Lung (tissue), 11 donors: ENCODE measurements at regions not wholly inside any gene's neighbourhood (a gene's known extent, or its start where the extent isn't known, plus 50 kb on each side); places are given as distances from the start of the nearest gene placed in this dataset.

Experiments used
- ATAC-seq: fragments of 200-7000 bp; cut with Tn5 transposase; one replicate; pipeline ENCODE4 v1.9.1; 2020; ENCODE audit warnings: moderate number of reproducible peaks; ENCODE audit not compliant: insufficient read depth, low FRiP score
- DNase-seq, 3 donors: peaks; one replicate each; pipeline ENCODE4 v3.0.0-alpha.2; 2013 to 2017
- H3K27ac ChIP-seq, 2 donors: one replicate each; pipeline ENCODE4 v1.5.1; 2013; ENCODE audit warnings: mild to moderate bottlenecking in 2 of 2, moderate library complexity in 2 of 2, control low read depth in 1 of 2, inconsistent platforms in 1 of 2, low read depth in 1 of 2, low read length in 1 of 2
- H3K27me3 ChIP-seq, 3 donors: one replicate each; pipeline ENCODE4 v1.5.1; 2013; ENCODE audit warnings: low read length in 2 of 3; ENCODE audit not compliant: control insufficient read depth in 3 of 3, insufficient read depth in 3 of 3
- H3K36me3 ChIP-seq, 4 donors: one replicate each; pipeline ENCODE4 v1.5.1; 2013; ENCODE audit warnings: low read length in 4 of 4, mild to moderate bottlenecking in 1 of 4, moderate library complexity in 1 of 4; ENCODE audit not compliant: control insufficient read depth in 4 of 4, insufficient read depth in 4 of 4
- H3K4me1 ChIP-seq, 5 donors: one replicate each; pipeline ENCODE4 v1.5.1; 2013; ENCODE audit warnings: low read length in 5 of 5, mild to moderate bottlenecking in 2 of 5, moderate library complexity in 1 of 5; ENCODE audit not compliant: control insufficient read depth in 5 of 5, insufficient read depth in 5 of 5
- H3K4me3 ChIP-seq: one replicate; pipeline ENCODE4 v1.5.1; 2013; ENCODE audit warnings: mild to moderate bottlenecking, control low read depth, moderate library complexity
- H3K9ac ChIP-seq, 2 donors: one replicate each; pipeline ENCODE4 v1.5.1; 2013; ENCODE audit warnings: low read length in 2 of 2, control low read depth in 1 of 2; ENCODE audit not compliant: insufficient read depth in 1 of 2
- H3K9me3 ChIP-seq, 4 donors: one replicate each; pipeline ENCODE4 v1.5.1; 2013; ENCODE audit warnings: low read length in 3 of 4, mild to moderate bottlenecking in 1 of 4, moderate library complexity in 1 of 4; ENCODE audit not compliant: control insufficient read depth in 4 of 4, insufficient read depth in 3 of 4
- CTCF ChIP-seq: IDR thresholded peaks from 2 replicates; pipeline ENCODE4 v1.5.1; 2012; ENCODE audit warnings: mild to moderate bottlenecking; ENCODE audit errors: control extremely low read depth, extremely low read depth
- WGBS, 2 donors: extraction: QIAGEN DNeasy Blood & Tissue Kit; methylation state at CpG; one replicate each; pipeline ENCODE4 v1.1.7; 2013; 5-methylcytosine and 5-hydroxymethylcytosine counted together
- donor health status: control.
- donor health status: control.
- donor health status: Bipolar disorder and iron deficiency.
- donor health status: healthy.
- donor health status: DM: yes; HTN: yes; CAD: no.

- ATAC-seq (no peak), DNase-seq (no peak)
- 93 to 100% methylated on average over 2 of the region's 2 CpGs for WGBS, 2 donors
These were observed 657.3 kb upstream of the LINC00305 start for GRCh38 chr18:64806232-64806631.

GRCh38 chr18:64803471-64803870 lies 654.6 kb upstream of the LINC00305 start:
- Histone ChIP-seq H3K27ac (no peak overlapping the region), H3K4me3 (no peak overlapping the region), H3K9me3 (no peaks in the 10 kb centered on the region), H3K36me3 (no peaks in the 10 kb centered on the region), H3K9ac (no peak overlapping the region), H3K4me1 (no peaks in the 10 kb centered on the region), H3K27me3 (no peaks in the 10 kb centered on the region)
- no peak for DNase-seq
- no peak for TF ChIP-seq CTCF
- WGBS, 2 donors: 73 to 94% methylated on average over 1 of the region's 1 CpG
- ATAC-seq: no peak

More at GRCh38 chr18:64806232-64806631, 657.3 kb upstream of the LINC00305 start:
- H3K36me3 ChIP-seq: no peaks in the 10 kb centered on the region
- no peak overlapping the region for H3K9ac ChIP-seq
- no peak overlapping the region for H3K27ac ChIP-seq
- no peaks in the 10 kb centered on the region for H3K9me3 ChIP-seq
- no peaks in the 10 kb centered on the region for H3K4me1 ChIP-seq
- H3K27me3 ChIP-seq: no peaks in the 10 kb centered on the region
- no peak for TF ChIP-seq CTCF
- no peak overlapping the region for H3K4me3 ChIP-seq

GRCh38 chr18:64800151-64800550 lies 651.3 kb upstream of the LINC00305 start:
- Histone ChIP-seq H3K36me3 (no peaks in the 10 kb centered on the region), H3K4me3 (no peak overlapping the region)
- ATAC-seq: no peak

More at GRCh38 chr18:64800151-64800550, 651.3 kb upstream of the LINC00305 start:
- Histone ChIP-seq H3K9me3 (no peaks in the 10 kb centered on the region), H3K27ac (no peak overlapping the region), H3K27me3 (no peaks in the 10 kb centered on the region), H3K9ac (no peak overlapping the region), H3K4me1 (no peaks in the 10 kb centered on the region)
- TF ChIP-seq CTCF: no peak
- DNase-seq: no peak
